Activated T-cell treated with anti-CD3 and anti-CD28 coated beads, Interleukin-2, amount 50 U/mL, for 4 hours (primary cell): ENCODE measurements at regions not wholly inside any gene's neighbourhood (a gene's known extent, or its start where the extent isn't known, plus 50 kb on each side); places are given as distances from the start of the nearest gene placed in this dataset.

Experiments used
- ATAC-seq, 2 donors: fragments of 200-7000 bp; cut with Tn5 transposase; one replicate each; pipeline ENCODE4 v1.10.0; 2021
- DNase-seq: peaks from one replicate; pipeline ENCODE4 v3.0.0-alpha.2; 2020
- H3K27me3 Mint-ChIP-seq: one replicate; pipeline ENCODE4 v1.8.0; 2021; ENCODE audit warnings: low read depth, mixed read lengths
- H3K36me3 Mint-ChIP-seq: one replicate; pipeline ENCODE4 v1.8.0; 2022; ENCODE audit warnings: mixed read lengths; ENCODE audit not compliant: insufficient read depth
- H3K4me1 Mint-ChIP-seq: one replicate; pipeline ENCODE4 v1.8.0; 2021; ENCODE audit warnings: low read depth, mixed read lengths
- H3K4me3 Mint-ChIP-seq: one replicate; pipeline ENCODE4 v1.8.0; 2021; ENCODE audit warnings: mild to moderate bottlenecking, moderate library complexity, mixed read lengths
- H3K9me3 Mint-ChIP-seq: one replicate; pipeline ENCODE4 v1.8.0; 2021; ENCODE audit warnings: mixed read lengths

GRCh38 chr16:59192551-59193199, 458.6 kb upstream of the GOT2 start:
- Mint-ChIP-seq H3K9me3 (peaks cover 14% of the 10 kb centered on the region), H3K27me3 (no peaks in the 10 kb centered on the region), H3K4me1 (no peaks in the 10 kb centered on the region), H3K4me3 (no peak overlapping the region), H3K36me3 (no peaks in the 10 kb centered on the region)
- ATAC-seq (no peak), DNase-seq (no peak)

- ATAC-seq: no peak
- no peak for DNase-seq
- Mint-ChIP-seq H3K4me1 (no peaks in the 10 kb centered on the region), H3K36me3 (no peaks in the 10 kb centered on the region), H3K9me3 (peaks cover 18% of the 10 kb centered on the region), H3K27me3 (no peaks in the 10 kb centered on the region), H3K4me3 (no peak overlapping the region)
Measured at GRCh38 chr16:59190731-59191130, 456.6 kb upstream of the GOT2 start.

GRCh38 chr16:59188029-59188428, 453.9 kb upstream of the GOT2 start:
- no peaks in the 10 kb centered on the region for H3K4me1 Mint-ChIP-seq
- peaks cover 9% of the 10 kb centered on the region for H3K9me3 Mint-ChIP-seq
- DNase-seq (no peak), ATAC-seq (no peak)
- no peaks in the 10 kb centered on the region for H3K36me3 Mint-ChIP-seq
- H3K4me3 Mint-ChIP-seq: no peak overlapping the region
- no peaks in the 10 kb centered on the region for H3K27me3 Mint-ChIP-seq

- ATAC-seq: no peak
- Mint-ChIP-seq H3K4me3 (no peak overlapping the region), H3K27me3 (no peaks in the 10 kb centered on the region), H3K36me3 (no peaks in the 10 kb centered on the region), H3K4me1 (no peaks in the 10 kb centered on the region), H3K9me3 (peaks cover 4% of the 10 kb centered on the region)
- no peak for DNase-seq
Measured at GRCh38 chr16:59181821-59182420, 447.8 kb upstream of the GOT2 start.

- no peak for ATAC-seq
- Mint-ChIP-seq H3K27me3 (no peaks in the 10 kb centered on the region), H3K9me3 (no peaks in the 10 kb centered on the region), H3K36me3 (no peaks in the 10 kb centered on the region), H3K4me3 (no peak overlapping the region), H3K4me1 (no peaks in the 10 kb centered on the region)
- DNase-seq: no peak
Measured at GRCh38 chr16:59180083-59180476, 446.0 kb upstream of the GOT2 start.

- Mint-ChIP-seq H3K4me3 (no peak overlapping the region), H3K36me3 (no peaks in the 10 kb centered on the region), H3K27me3 (no peaks in the 10 kb centered on the region), H3K4me1 (no peaks in the 10 kb centered on the region), H3K9me3 (no peaks in the 10 kb centered on the region)
- no peak for ATAC-seq
- no peak for DNase-seq
Measured at GRCh38 chr16:59179446-59180082, 445.4 kb upstream of the GOT2 start.

- no peaks in the 10 kb centered on the region for H3K27me3 Mint-ChIP-seq
- H3K4me3 Mint-ChIP-seq: no peak overlapping the region
- no peaks in the 10 kb centered on the region for H3K4me1 Mint-ChIP-seq
- no peaks in the 10 kb centered on the region for H3K36me3 Mint-ChIP-seq
- no peak for DNase-seq
- ATAC-seq: no peak
- H3K9me3 Mint-ChIP-seq: peaks cover 3% of the 10 kb centered on the region
Measured at GRCh38 chr16:59173408-59173831, 439.3 kb upstream of the GOT2 start.

- Mint-ChIP-seq H3K27me3 (no peaks in the 10 kb centered on the region), H3K9me3 (peaks cover 3% of the 10 kb centered on the region), H3K36me3 (no peaks in the 10 kb centered on the region), H3K4me1 (no peaks in the 10 kb centered on the region), H3K4me3 (no peak overlapping the region)
- ATAC-seq (no peak), DNase-seq (no peak)
Measured at GRCh38 chr16:59170099-59170712, 436.1 kb upstream of the GOT2 start.

- Mint-ChIP-seq H3K9me3 (peaks cover 3% of the 10 kb centered on the region), H3K4me1 (no peaks in the 10 kb centered on the region), H3K27me3 (no peaks in the 10 kb centered on the region), H3K4me3 (no peak overlapping the region), H3K36me3 (no peaks in the 10 kb centered on the region)
- no peak for ATAC-seq
- DNase-seq: no peak
Measured at GRCh38 chr16:59169168-59169567, 435.1 kb upstream of the GOT2 start.

- peaks cover 3% of the 10 kb centered on the region for H3K9me3 Mint-ChIP-seq
- ATAC-seq (no peak), DNase-seq (no peak)
- no peaks in the 10 kb centered on the region for H3K4me1 Mint-ChIP-seq
- no peaks in the 10 kb centered on the region for H3K27me3 Mint-ChIP-seq
- H3K4me3 Mint-ChIP-seq: no peak overlapping the region
- no peaks in the 10 kb centered on the region for H3K36me3 Mint-ChIP-seq
Measured at GRCh38 chr16:59168461-59169114, 434.5 kb upstream of the GOT2 start.

GRCh38 chr16:59164461-59164860, 430.3 kb upstream of the GOT2 start:
- Mint-ChIP-seq H3K4me3 (no peak overlapping the region), H3K36me3 (no peaks in the 10 kb centered on the region), H3K9me3 (peaks cover 3% of the 10 kb centered on the region), H3K4me1 (no peaks in the 10 kb centered on the region), H3K27me3 (no peaks in the 10 kb centered on the region)
- DNase-seq (no peak), ATAC-seq (no peak)

- Mint-ChIP-seq H3K4me3 (no peak overlapping the region), H3K36me3 (no peaks in the 10 kb centered on the region), H3K4me1 (no peaks in the 10 kb centered on the region), H3K27me3 (no peaks in the 10 kb centered on the region), H3K9me3 (no peaks in the 10 kb centered on the region)
- DNase-seq (no peak), ATAC-seq (no peak)
Measured at GRCh38 chr16:59163371-59164055, 429.4 kb upstream of the GOT2 start.

GRCh38 chr16:59161679-59162078, 427.6 kb upstream of the GOT2 start:
- Mint-ChIP-seq H3K4me3 (no peak overlapping the region), H3K36me3 (no peaks in the 10 kb centered on the region), H3K9me3 (no peaks in the 10 kb centered on the region), H3K27me3 (no peaks in the 10 kb centered on the region), H3K4me1 (no peaks in the 10 kb centered on the region)
- no peak for DNase-seq
- no peak for ATAC-seq

GRCh38 chr16:59154295-59154694, 420.2 kb upstream of the GOT2 start:
- no peak for DNase-seq

More at GRCh38 chr16:59154295-59154694, 420.2 kb upstream of the GOT2 start:
- Mint-ChIP-seq H3K27me3 (no peaks in the 10 kb centered on the region), H3K4me1 (no peaks in the 10 kb centered on the region), H3K4me3 (no peak overlapping the region), H3K36me3 (no peaks in the 10 kb centered on the region), H3K9me3 (peaks cover 7% of the 10 kb centered on the region)
- no peak for ATAC-seq
